GM10248 (cell line): ENCODE measurements at regions not wholly inside any gene's neighbourhood (a gene's known extent, or its start where the extent isn't known, plus 50 kb on each side); places are given as distances from the start of the nearest gene placed in this dataset.

Experiments
- CTCF ChIA-PET: fragments of 300-600 bp; sonication (Branson Sonifier 250); formaldehyde crosslinking; extraction: SDS; loops from one replicate; lab custom pipeline; 2021; ENCODE audit warnings: antibody characterized with exemption; lab: Yijun Ruan, JAX
- POLR2A ChIA-PET: fragments of 350-650 bp; sonication (Branson Sonifier 250); formaldehyde crosslinking; extraction: SDS; loops from one replicate; lab custom pipeline; 2020; ENCODE audit warnings: antibody characterized with exemption; lab: Yijun Ruan, JAX
- DNase-seq: peaks from one replicate; pipeline ENCODE4 v3.0.0; 2012; ENCODE audit errors: extremely low spot score
- CTCF ChIP-seq: IDR thresholded peaks from 2 replicates; pipeline ENCODE4 v1.5.1; 2012; ENCODE audit warnings: mild to moderate bottlenecking, low read depth; ENCODE audit errors: extremely low read depth, missing control alignments, control extremely low read depth

DNA sequence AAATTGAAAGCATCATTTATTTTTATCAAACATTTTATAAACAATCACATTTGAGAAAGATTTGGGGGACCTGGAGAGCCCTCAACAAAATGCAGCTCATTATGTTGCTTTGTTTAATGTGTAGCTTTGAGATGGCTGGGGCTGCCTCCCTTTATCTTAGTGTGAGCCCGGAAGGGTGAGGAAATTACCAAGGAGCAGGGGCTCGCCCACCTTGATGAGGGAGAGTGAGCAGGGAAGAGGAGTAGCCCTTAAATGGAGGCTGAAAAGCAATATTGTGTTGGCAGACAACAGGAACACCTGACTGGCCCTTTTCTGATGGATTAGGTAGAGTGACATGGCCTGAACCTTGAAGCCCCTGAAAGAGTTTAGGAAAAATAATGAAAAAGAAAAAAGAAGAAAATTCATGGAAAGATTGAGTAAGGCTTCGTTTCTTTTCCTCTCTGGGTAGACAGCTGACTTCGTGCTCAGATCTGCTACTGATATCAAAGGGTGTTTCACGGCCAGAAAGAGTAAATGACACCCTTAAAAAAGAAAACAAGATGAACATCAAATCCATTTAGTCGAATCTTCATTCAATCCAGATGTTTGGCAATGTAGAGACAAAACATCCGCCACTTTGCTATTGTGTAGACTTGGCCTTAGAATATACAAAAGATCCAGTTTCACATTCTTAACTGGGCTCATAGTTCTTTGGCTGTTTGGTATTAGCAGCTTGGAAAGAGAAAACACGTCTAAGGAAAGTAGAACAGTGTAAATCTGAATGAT lies 206.5 kb upstream of the TCF4 start:
- no peak for DNase-seq
- CTCF ChIA-PET = interaction anchor here (1.1 kb wide), 1 partner anchor 15 kb away, joined by 4 read pairs; no protein-coding TSS in a partner anchor
- TF ChIP-seq CTCF = no peak
- POLR2A ChIA-PET = no interaction called here

DNA sequence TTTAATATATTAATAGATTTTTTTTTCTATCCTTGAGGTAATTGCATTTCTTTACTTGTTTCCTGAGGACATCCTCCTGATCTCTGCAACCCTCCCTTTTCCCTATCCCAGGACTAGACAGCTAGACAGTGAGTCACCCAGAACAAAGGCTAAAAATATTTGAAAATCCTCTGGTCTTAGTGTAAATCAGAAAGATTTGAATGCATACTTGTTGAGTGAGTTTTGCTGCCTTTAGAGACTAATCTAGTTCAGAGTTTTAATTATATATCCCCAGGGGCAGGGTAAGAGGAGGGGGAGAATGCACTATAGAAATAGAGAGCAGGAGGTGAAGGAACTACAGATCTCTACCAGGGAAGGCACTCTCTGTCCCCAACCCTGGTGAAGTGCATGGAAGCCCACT lies 202.3 kb upstream of the TCF4 start:
- CTCF ChIA-PET = no interaction called here
- no peak for DNase-seq

DNA sequence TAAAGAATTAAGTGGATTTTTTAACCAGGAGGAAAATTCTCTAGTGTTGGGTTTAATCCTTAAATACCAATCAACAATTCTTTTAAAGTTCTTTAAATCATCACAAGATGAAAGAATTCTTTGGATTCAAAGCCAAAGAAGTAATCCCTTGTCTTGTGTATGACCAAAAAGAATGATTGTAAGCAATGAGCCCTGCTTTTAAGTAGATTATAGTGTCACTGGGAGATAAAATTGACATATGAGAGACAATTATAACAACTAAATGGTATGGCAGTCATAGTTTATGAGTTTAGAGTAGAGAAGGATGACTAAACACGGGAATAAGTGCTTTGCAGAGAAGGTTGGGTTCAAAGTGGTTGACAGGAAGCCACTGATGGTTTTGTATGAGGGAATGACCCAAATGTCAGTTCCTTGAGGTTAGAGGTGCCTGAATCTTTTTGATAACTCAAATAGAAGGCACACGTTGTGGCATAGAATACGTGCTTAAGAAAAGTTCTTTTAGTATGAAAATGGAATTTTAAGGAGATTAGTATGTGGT lies 199.6 kb upstream of the TCF4 start:
- TF ChIP-seq CTCF = no peak
- ChIA-PET CTCF (interaction anchor here (1.8 kb wide), 1 partner anchor 372 kb away, joined by 4 read pairs; no protein-coding TSS in a partner anchor), POLR2A (no interaction called here)
- no peak for DNase-seq

More for the DNA sequence above, 202.3 kb upstream of the TCF4 start:
- no peak for TF ChIP-seq CTCF
- POLR2A ChIA-PET = no interaction called here

DNA sequence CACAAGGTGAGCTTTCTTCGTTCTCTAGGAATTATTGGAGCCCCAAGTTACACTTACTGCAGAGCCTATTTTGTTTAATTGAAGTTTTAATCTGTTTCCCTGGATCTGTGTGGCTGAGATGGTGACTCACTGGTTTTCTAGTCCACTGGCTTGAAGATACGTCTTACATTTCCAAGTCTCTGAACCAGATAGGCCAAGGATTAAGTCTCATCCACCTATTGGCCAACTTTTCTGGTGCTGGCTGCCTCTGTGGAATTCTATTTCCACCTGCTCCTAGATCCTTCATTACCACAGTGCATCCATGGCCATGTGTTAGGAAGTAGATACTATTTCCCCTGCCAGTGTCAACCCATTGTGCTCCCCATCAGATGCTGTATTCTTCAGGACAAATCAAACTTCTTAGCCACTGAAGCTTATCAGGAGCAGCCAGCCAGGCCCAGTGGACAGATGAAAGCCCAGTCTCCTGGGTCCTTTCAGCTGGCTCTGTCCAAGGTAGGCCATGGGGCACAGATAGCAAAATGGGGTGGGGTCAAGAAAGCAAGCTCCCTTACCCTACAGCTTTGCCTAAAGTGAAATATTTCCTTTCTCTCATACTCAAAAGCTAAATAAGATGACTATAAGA lies 198.8 kb upstream of the TCF4 start:
- CTCF ChIA-PET = interaction anchor here (1.8 kb wide), 1 partner anchor 371 kb away, joined by 4 read pairs; no protein-coding TSS in a partner anchor
- no peak for DNase-seq
- POLR2A ChIA-PET = no interaction called here
- no peak for TF ChIP-seq CTCF

DNA sequence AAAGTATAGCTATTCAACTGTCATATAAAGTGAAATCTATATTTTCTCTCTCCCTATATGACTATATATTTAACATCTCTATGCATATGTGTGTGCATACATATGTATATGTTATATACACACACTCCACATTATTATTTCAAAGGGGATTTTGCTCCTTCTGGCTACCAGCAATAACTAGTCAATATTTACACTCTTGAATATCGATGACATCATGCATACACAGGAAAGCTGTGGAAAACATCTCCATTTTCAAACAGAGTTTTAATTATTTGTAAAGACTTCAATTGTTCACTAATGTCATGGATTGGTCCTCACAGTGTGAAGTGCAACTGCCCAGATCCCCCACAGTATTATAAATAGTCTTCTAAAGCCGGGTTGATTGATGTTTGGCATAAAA lies 195.9 kb upstream of the TCF4 start:
- ChIA-PET POLR2A (no interaction called here), CTCF (interaction anchor here (1.5 kb wide), 1 partner anchor 8 kb away, joined by 4 read pairs; no protein-coding TSS in a partner anchor)
- no peak for DNase-seq
- TF ChIP-seq CTCF = no peak

- no peak for DNase-seq
- CTCF ChIA-PET = no interaction called here
- no peak for TF ChIP-seq CTCF
- POLR2A ChIA-PET = no interaction called here
Observed at GRCh38 chr18:55781481-55781957, 193.5 kb upstream of the TCF4 start.
